Fibroblast of lung (primary cell): ENCODE measurements at regions not wholly inside any gene's neighbourhood (a gene's known extent, or its start where the extent isn't known, plus 50 kb on each side); places are given as distances from the start of the nearest gene placed in this dataset.

ENCODE experiments used
- CTCF ChIP-seq, 2 donors: IDR thresholded peaks in 1 of 2; conservative IDR thresholded peaks in 1 of 2; 1 replicate in 1 of 2; 2 replicates in 1 of 2; pipeline ENCODE4 v1.5.1; 2011 to 2012; ENCODE audit warnings: low read length in 2 of 2, control low read depth in 1 of 2, inconsistent platforms in 1 of 2, low read depth in 1 of 2, mild to moderate bottlenecking in 1 of 2
- EZH2 ChIP-seq: IDR thresholded peaks from 2 replicates; pipeline ENCODE4 v1.5.1; 2012; ENCODE audit warnings: low read length, control low read depth, mild to moderate bottlenecking; ENCODE audit errors: missing control alignments

DNA sequence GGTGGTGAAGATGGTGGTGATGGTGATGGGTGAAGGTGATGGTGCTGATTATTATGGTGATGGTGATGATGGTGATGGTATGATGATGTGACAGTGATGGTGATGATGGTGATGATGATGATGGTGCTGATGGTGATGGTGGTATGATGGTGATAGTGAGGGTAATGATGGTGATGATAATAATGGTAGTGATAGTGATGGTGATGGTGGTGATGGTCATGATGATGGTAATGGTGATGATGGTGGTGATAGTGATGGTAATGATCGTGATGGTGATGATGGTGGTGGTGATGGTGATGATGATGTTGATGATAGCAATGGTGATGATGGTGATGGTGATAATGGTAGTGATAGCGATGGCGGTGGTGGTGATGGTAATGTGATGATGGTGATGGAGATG is 197.9 kb upstream of the ALG10B start:
- TF ChIP-seq CTCF (conservative IDR thresholded peaks at IDR 0.05 in 1 of 2, IDR thresholded peaks at IDR 0.05 in 1 of 2; ENCODE audit: low read depth in 1 of 2, low read length in 2 of 2) (no peak), EZH2 (no peak)
